ENCODE measurements at regions not wholly inside any gene's neighbourhood (a gene's known extent, or its start where the extent isn't known, plus 50 kb on each side); places are given as distances from the start of the nearest gene placed in this dataset.

DNA sequence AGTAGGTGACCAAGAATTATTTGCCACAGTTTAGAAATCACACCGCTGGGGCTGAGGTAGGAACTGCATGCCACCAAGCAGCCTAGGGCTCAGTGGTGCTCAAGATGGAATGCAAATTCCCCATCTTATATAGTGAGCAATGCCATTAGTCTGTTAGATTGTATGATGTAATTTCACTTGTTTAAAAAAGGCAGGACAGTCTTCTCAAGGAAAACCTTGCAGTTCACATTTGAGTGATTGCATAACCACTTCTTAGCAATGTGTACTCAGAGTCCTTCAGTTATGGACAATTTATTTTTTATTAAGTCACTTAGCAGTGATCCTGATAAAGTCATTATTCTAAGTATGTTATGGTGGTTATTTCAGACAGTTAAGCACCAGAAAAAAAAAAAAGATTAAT is 142.9 kb upstream of the SFRP2 start:
- H3K4me3 ChIP-seq (ENCODE audit: insufficient read depth, low read depth, low read length) = no peak overlapping the region
- DNase-seq (ENCODE audit: low read depth) = no peak
- Mint-ChIP-seq H3K27ac (ENCODE audit: unreplicated experiment) (no peak overlapping the region), H3K9me3 (ENCODE audit: unreplicated experiment) (no peaks in the 10 kb centered on the region), H3K4me3 (ENCODE audit: unreplicated experiment) (no peak overlapping the region), H3K4me1 (ENCODE audit: low read depth, unreplicated experiment) (peaks cover 34% of the 10 kb centered on the region), H3K27me3 (ENCODE audit: low read depth, unreplicated experiment) (no peaks in the 10 kb centered on the region), H3K36me3 (ENCODE audit: low read depth, unreplicated experiment) (no peaks in the 10 kb centered on the region)
- H3K4me1 ChIP-seq (ENCODE audit: insufficient read depth, low read length) = peaks cover 3% of the 10 kb centered on the region
- no peaks in the 10 kb centered on the region for H4K20me1 ChIP-seq (ENCODE audit: insufficient read depth, low read length)
- H3K27me3 ChIP-seq (ENCODE audit: insufficient read depth, low read length) = no peaks in the 10 kb centered on the region
- no peak overlapping the region for H3K9ac ChIP-seq (ENCODE audit: low read length)
- FAIRE-seq = no peak
- H3K79me2 ChIP-seq (ENCODE audit: insufficient read depth, low read length) = no peaks in the 10 kb centered on the region
- H3K4me2 ChIP-seq (ENCODE audit: low read length) = no peak overlapping the region
- no peak overlapping the region for H2AFZ ChIP-seq (ENCODE audit: low read depth, low read length)
- TF ChIP-seq, protein P1, sequence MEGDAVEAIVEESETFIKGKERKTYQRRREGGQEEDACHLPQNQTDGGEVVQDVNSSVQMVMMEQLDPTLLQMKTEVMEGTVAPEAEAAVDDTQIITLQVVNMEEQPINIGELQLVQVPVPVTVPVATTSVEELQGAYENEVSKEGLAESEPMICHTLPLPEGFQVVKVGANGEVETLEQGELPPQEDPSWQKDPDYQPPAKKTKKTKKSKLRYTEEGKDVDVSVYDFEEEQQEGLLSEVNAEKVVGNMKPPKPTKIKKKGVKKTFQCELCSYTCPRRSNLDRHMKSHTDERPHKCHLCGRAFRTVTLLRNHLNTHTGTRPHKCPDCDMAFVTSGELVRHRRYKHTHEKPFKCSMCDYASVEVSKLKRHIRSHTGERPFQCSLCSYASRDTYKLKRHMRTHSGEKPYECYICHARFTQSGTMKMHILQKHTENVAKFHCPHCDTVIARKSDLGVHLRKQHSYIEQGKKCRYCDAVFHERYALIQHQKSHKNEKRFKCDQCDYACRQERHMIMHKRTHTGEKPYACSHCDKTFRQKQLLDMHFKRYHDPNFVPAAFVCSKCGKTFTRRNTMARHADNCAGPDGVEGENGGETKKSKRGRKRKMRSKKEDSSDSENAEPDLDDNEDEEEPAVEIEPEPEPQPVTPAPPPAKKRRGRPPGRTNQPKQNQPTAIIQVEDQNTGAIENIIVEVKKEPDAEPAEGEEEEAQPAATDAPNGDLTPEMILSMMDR (IDR thresholded peaks at IDR 0.05; ENCODE audit: insufficient read depth, low read depth, low read length) = no peak
- no peak for TF ChIP-seq EZH2 (IDR thresholded peaks at IDR 0.05; ENCODE audit: insufficient read depth, low read length)
- H3K9me3 ChIP-seq (ENCODE audit: insufficient read depth, low read depth, low read length) = no peaks in the 10 kb centered on the region
- no peaks in the 10 kb centered on the region for H3K36me3 ChIP-seq (ENCODE audit: insufficient read depth, low read length)
- no peak overlapping the region for H3K27ac ChIP-seq (ENCODE audit: low read depth, low read length)

DNA sequence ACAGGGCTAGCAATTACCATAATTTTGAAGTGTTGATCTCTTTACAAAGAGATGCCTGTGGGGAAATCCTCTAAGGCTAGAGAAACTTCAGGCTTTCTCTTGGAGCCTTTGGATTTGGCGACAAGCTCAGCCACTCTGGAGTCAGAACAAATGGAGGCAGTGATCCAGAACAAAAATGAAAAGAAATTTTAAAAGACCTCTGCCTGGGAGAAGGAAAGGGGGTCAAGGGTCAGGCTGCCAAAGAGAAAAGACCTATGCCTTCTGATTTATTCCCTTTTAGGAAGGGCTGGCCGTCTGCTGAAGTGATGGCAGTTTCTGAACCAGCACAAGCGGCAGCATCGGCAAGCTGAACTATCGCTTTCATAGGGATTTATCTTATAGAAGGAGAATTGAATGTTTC is 140.8 kb upstream of the SFRP2 start:
- no peaks in the 10 kb centered on the region for H3K36me3 ChIP-seq (ENCODE audit: insufficient read depth, low read length)
- TF ChIP-seq EZH2 (IDR thresholded peaks at IDR 0.05; ENCODE audit: insufficient read depth, low read length) = no peak
- TF ChIP-seq, protein P1 (IDR thresholded peaks at IDR 0.05; ENCODE audit: insufficient read depth, low read depth, low read length) = no peak
- H3K79me2 ChIP-seq (ENCODE audit: insufficient read depth, low read length) = no peaks in the 10 kb centered on the region
- Mint-ChIP-seq H3K27ac (ENCODE audit: unreplicated experiment) (no peak overlapping the region), H3K9me3 (ENCODE audit: unreplicated experiment) (no peaks in the 10 kb centered on the region), H3K27me3 (ENCODE audit: low read depth, unreplicated experiment) (no peaks in the 10 kb centered on the region), H3K4me3 (ENCODE audit: unreplicated experiment) (no peak overlapping the region), H3K4me1 (ENCODE audit: low read depth, unreplicated experiment) (peaks cover 27% of the 10 kb centered on the region), H3K36me3 (ENCODE audit: low read depth, unreplicated experiment) (no peaks in the 10 kb centered on the region)
- peaks cover 3% of the 10 kb centered on the region for H3K4me1 ChIP-seq (ENCODE audit: insufficient read depth, low read length)
- H3K9ac ChIP-seq (ENCODE audit: low read length) = peak overlapping the region; percentile 20
- no peak overlapping the region for H3K27ac ChIP-seq (ENCODE audit: low read depth, low read length)
- no peaks in the 10 kb centered on the region for H4K20me1 ChIP-seq (ENCODE audit: insufficient read depth, low read length)
- peak overlapping the region; percentile 43 for H3K4me2 ChIP-seq (ENCODE audit: low read length)
- no peaks in the 10 kb centered on the region for H3K9me3 ChIP-seq (ENCODE audit: insufficient read depth, low read depth, low read length)
- H2AFZ ChIP-seq (ENCODE audit: low read depth, low read length) = peak overlapping the region; percentile 38
- DNase-seq (ENCODE audit: low read depth) = no peak
- no peak overlapping the region for H3K4me3 ChIP-seq (ENCODE audit: insufficient read depth, low read depth, low read length)
- no peaks in the 10 kb centered on the region for H3K27me3 ChIP-seq (ENCODE audit: insufficient read depth, low read length)
- FAIRE-seq = no peak

DNA sequence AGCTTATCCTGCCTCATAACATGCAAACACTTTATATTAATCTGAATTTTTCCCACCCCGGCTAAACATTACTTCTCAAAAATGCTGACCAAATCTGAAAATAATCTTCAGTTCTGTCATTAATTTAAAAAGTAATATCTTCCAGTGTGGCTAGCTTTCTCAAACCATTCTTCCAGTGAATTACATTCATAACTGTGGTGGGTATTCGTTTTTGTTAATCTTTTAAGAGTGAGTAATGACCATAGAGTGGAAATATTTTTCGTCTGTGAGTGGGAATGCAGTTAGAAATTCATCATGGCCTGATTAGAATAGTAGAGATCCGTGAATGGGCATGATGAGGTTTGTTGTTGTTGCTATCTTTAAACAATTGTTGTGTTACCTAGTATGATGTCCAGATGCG is 138.6 kb upstream of the SFRP2 start:
- peak; percentile 22 for DNase-seq (ENCODE audit: low read depth)
- Histone ChIP-seq H3K9ac (ENCODE audit: low read length) (no peak overlapping the region), H3K4me3 (ENCODE audit: insufficient read depth, low read depth, low read length) (no peak overlapping the region), H2AFZ (ENCODE audit: low read depth, low read length) (no peak overlapping the region), H3K4me1 (ENCODE audit: insufficient read depth, low read length) (peaks cover 3% of the 10 kb centered on the region), H3K4me2 (ENCODE audit: low read length) (no peak overlapping the region), H3K36me3 (ENCODE audit: insufficient read depth, low read length) (no peaks in the 10 kb centered on the region), H3K27me3 (ENCODE audit: insufficient read depth, low read length) (no peaks in the 10 kb centered on the region), H3K9me3 (ENCODE audit: insufficient read depth, low read depth, low read length) (no peaks in the 10 kb centered on the region), H3K79me2 (ENCODE audit: insufficient read depth, low read length) (no peaks in the 10 kb centered on the region), H4K20me1 (ENCODE audit: insufficient read depth, low read length) (no peaks in the 10 kb centered on the region), H3K27ac (ENCODE audit: low read depth, low read length) (peak overlapping the region; percentile 14)
- Mint-ChIP-seq H3K4me1 (ENCODE audit: low read depth, unreplicated experiment) (peaks cover 13% of the 10 kb centered on the region), H3K27ac (ENCODE audit: unreplicated experiment) (peak overlapping the region; percentile 48), H3K4me3 (ENCODE audit: unreplicated experiment) (no peak overlapping the region), H3K36me3 (ENCODE audit: low read depth, unreplicated experiment) (no peaks in the 10 kb centered on the region), H3K27me3 (ENCODE audit: low read depth, unreplicated experiment) (no peaks in the 10 kb centered on the region), H3K9me3 (ENCODE audit: unreplicated experiment) (no peaks in the 10 kb centered on the region)
- TF ChIP-seq, protein P1 (IDR thresholded peaks at IDR 0.05; ENCODE audit: insufficient read depth, low read depth, low read length) = no peak
- no peak for TF ChIP-seq EZH2 (IDR thresholded peaks at IDR 0.05; ENCODE audit: insufficient read depth, low read length)
- peak; percentile 9 for FAIRE-seq
